Tongue (tissue), 1 donor: ENCODE measurements at regions not wholly inside any gene's neighbourhood (a gene's known extent, or its start where the extent isn't known, plus 50 kb on each side); places are given as distances from the start of the nearest gene placed in this dataset.
A peak's percentile ranks its signal among the peaks of the same experiment; 100 is the strongest.
"Not testable (repeated sequence)": the region's sequence is repeated elsewhere in the genome, so short reads cannot be mapped to it uniquely, and the experiment has no call there.

Experiments
- DNase-seq: peaks from one replicate; pipeline ENCODE4 v3.0.0-alpha.2; 2015

DNA sequence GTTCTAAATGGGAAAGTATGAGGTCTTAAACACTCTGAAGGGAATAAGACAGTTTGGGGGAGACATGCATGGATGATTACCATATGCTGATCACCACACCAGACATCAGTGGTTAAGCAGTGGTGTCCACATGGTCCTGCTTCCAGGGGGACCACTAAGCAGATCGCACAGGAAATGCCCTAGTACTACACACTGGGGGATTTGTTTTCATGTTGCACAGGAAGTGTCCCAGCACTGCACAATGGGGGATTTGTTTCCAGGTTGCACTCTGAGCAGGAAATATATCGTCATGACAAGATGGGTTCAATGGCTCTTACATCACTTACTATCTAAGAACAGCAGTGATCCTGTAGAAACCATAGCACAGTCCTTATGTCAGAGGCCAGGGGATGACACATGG, 245.5 kb downstream of the BCL11B start:
- no peak for DNase-seq

GRCh38 chr14:99028041-99028440, 244.0 kb downstream of the BCL11B start:
- no peak for DNase-seq

GRCh38 chr14:99028521-99028920, 243.5 kb downstream of the BCL11B start:
- DNase-seq: no peak

GRCh38 chr14:99029145-99029915, 242.7 kb downstream of the BCL11B start:
- DNase-seq: no peak

DNA sequence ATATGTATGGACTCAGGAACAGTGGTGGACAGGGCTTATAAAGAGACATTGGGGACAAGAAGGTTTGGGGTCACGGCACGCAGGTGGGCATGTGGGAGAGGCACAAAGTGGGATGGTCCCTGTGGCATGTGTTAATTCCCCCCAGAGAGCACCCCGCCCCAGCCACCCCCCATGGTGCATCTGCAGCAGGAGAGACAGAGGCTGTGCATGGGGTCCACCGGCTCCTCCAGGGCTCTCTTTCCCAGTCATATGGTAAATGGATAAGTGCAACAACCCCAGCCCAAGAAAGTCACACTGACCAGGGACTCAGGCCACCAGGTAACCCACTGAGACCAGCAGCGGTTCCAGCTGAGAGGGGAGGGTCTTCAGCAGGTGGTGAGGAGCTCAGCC, 242.1 kb downstream of the BCL11B start:
- DNase-seq: no peak

GRCh38 chr14:99030454-99030853, 241.5 kb downstream of the BCL11B start:
- no peak for DNase-seq

DNA sequence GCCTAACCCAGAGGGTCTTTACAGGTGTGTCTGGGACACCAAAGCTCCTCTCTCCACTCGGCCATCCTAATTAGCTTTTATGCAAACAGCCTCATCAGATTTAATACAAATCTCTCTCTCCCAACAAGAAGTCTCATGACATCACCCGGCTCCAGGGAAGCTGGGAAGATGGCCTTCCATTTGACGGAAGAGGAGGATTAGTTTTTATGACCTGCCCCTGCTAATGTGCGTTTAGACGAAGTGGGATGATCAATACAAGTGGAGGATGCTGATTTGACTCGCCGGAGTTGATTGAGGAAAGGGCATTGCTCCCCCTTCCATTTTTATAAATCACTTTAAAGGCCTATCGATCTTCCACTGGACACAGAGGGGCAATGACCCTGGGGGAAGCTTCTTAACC, 239.2 kb downstream of the BCL11B start:
- DNase-seq: no peak

DNA sequence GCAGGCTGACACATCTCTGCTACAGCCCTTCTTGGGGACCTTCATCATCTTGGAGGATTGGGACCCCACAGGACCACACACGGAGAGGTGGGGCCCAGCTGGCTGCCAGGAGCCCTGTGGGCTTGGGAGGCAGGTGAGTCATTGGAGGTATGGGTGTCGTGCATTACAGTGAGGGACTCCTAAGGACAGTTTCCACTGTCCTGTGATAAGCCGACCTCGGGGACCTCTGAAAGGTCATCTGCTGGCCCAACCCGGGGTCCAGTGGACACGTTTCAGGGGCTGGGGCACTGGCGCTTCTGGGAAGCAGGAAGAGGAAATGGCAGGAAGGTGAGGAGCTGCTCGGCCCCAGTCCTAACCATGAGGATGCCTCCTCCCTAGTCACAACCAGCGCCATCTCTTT, 238.0 kb downstream of the BCL11B start:
- no peak for DNase-seq

DNA sequence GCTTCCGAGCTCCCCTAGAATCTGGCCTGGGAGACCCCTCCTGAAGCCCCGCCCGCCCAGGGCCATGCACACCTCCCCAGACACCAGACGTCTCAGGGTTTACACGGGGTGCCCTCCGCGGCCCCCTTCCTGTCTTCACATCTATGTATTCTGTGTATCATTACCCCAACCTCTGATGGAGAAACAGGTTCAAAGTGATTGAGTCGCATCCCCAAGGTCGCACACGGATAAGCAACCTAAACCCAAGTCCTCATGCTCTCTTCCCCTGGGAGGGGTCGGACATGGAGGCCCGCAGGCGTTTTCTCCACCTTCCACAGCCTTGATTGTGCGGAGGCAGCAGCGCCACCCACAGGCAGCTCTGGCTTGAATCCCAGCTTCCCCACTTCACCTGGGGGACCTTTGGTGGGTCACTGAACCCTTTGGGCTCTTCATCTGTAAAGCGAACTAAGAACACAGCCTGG, 237.3 kb downstream of the BCL11B start:
- no peak for DNase-seq

GRCh38 chr14:99035268-99035667, 236.7 kb downstream of the BCL11B start:
- peak; percentile 77 for DNase-seq

GRCh38 chr14:99035712-99036610, 236.0 kb downstream of the BCL11B start:
- DNase-seq: peak; percentile 89

DNA sequence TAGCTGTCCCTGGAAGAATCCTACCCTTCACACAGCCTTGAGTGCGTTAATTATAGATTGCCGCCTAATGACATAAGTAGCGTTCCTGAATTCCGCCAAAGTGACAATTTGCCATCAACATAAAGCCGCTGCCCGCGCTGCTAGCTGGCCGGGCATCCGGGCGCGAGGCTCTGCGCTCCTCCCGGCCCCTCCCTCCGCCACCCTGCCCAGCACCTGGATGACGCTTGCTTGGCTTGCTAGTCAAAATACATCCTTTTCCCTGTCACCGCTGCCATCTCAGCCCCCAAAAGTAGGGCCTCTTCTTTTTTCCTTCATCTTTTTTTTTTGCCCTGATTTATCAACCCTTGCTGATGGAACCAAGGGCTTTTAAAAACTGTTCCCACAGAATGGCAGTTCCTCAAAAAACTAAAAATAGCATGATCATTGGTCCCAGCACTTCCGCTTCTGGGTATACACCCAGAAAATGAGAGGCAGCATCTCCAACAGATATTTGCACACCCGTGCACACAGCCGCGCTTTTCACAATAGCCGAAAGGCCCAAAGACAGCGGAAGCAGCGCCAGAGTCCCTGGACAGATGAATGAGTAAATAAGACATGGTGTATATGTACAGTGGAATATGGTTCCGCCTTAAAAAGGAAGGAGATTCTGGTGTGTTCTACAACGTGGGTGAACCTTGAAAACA, 235.2 kb downstream of the BCL11B start:
- DNase-seq: no peak

GRCh38 chr14:99037326-99037725, 234.7 kb downstream of the BCL11B start:
- DNase-seq: not testable (repeated sequence)

DNA sequence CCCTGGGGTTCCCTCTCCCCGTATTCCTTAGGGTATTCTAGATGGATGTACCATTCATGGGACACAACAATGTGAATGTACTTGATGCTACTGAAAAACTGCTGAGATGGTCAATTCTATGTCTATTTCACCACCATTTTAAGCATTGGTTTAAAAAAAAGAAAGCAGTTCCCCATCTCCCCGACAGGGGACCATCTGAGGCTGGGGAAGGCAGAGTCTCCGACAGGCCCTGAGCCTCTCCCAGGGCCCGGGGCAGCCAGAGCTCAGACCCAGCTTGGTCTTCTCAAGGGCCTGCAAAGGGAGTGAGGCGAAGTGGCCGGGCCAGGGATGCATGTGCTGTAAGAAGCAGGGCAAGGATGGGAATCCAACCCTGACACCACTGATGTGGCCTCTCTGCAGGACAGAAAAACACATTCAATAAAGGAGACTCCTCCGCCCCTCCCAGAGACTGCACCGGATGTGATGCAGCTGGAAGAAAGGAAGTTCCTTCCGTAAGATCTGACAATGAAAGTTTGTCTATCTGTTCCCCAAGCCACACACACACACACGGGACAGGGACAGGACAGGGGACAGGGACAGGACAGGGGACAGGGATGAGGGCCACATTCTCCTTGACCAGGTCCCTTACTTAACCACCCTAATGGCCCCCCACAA, 234.1 kb downstream of the BCL11B start:
- DNase-seq: no peak

GRCh38 chr14:99038431-99038820, 233.6 kb downstream of the BCL11B start:
- no peak for DNase-seq

DNA sequence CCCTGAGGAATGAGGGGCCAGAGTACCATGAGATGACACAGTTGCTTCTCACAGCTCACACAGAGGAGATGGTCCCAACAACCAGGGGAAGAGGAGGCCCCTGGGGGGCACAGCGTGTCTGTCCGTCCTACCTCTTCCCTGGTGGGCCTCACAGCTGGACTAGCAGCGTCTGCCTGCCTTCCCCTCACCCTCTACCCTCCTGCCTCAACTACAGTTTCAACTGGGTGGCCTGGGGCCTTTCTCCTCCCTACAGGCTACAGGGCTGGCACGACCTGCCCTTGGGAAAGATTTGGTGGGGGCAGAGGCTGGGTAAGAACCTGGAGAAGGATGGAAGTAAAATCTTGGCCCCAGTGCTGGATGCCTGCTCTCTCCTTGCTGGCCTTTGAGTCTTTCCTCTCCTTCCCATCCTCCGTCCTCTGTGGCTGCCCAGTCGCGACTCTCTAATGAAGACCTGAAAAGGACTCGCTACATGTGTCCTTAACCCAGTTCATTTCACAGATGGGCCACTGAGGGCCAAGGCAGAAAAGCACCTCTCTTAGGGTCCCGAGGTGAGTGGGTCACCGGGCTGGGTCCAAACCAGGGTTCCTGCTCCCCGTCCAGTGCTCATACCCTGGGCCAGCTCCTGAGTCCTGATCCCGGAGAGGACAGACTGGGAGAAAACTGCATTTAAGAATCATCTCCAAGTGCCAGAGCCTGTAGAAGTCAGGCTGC, 232.5 kb downstream of the BCL11B start:
- no peak for DNase-seq

DNA sequence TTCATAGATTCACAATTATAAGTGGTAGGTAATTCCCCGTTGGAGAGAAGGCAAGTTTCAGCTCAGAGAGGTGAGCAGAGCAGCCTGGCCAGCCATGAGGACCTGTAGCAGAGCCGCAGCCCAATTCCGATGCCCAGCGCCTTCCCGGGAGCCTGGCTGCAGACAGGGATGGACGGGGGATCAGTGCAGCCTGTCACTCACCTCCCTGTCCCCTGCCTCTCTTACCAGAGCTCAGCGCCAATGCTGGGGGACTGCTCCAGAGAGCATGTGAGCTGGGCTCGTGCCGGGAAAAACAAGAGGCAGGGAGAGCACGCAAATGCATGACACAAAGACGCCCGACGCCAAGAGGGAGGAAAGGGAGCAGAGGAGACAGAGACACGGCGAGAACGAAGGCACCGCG, 231.9 kb downstream of the BCL11B start:
- no peak for DNase-seq

DNA sequence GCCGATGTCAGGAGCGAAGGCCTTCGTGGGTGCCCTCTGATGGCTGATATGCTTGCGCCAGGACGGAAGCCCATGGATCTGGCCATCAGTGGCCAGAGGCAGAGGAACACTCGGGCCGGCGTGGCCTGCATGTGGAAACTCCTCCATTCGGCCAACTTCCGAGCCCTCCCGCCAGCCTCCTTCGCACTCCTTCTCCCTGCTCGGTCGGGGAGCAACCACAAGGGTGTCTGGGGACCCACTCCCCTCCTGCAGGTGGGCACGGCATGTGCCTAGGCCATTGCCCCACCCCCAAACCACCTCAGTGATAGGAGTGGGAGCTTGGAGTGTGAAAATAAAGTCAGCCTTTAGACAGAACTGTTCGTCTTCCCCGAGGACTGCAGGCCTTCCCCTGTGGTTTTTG, 231.3 kb downstream of the BCL11B start:
- no peak for DNase-seq

DNA sequence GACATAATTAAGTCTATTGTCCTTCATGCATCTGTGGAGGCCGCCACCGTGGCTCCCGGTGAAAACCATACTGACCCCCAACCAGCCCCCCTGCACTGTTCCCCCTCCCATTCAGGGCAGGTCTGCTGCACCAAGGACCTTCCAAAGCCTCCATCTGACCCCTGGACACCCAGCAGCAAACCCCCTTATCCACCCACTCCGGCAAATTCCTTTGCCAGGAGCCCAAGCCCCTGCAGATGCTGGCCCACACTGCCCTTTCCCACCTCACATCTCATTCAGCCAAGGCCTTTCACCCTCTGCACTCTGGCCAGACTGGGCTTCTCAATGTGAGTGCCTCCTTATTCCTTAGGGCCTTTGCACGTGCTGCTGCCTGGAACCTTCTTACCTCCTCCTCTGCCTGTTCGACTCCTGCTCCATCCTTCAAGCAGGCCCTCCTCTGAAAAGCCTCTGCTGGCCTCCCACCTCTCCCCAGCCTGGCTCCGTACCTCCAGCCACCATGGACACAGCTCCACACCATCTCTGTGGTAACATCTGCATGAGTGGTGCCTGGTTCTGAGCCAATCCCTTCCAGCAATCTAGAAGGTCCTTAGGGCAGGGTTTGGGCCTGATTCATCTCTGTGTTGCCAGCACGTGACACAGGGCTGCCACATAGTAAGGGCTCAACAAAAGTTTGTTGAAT, 230.7 kb downstream of the BCL11B start:
- no peak for DNase-seq

DNA sequence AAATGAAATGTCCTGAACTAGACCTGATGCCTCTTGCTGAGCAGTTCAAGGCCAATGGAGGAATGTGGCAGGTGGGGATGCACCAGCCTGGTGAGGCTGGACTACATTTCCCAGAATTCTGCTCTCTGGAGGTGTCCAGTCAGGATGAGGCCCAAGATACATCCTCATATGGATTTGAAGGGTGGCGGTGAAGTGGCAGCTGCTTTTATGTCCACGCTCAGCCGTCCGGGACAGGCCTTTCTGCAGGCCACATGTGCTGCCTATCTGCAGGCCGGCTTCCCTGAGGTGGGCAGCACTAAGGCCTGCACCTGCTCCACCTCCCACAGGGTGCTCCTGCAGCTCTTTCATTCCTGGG, 230.2 kb downstream of the BCL11B start:
- DNase-seq: no peak
